OCI-LY7 (cell line): ENCODE measurements at regions not wholly inside any gene's neighbourhood (a gene's known extent, or its start where the extent isn't known, plus 50 kb on each side); places are given as distances from the start of the nearest gene placed in this dataset.

Experiments used
- BruUV-seq: library from RNA; stranded (reverse); fragments of 400-500 nt; replicated peaks from 2 replicates; lab custom pipeline; 2021; lab: Mats Ljungman, UMichigan
- CTCF ChIA-PET: fragments of 300-600 bp; sonication (Branson Sonifier 250); formaldehyde crosslinking; loops from one replicate; lab custom pipeline; 2022; ENCODE audit warnings: antibody characterized with exemption; ENCODE audit not compliant: unreplicated experiment; lab: Charles Lee
- POLR2A ChIA-PET: fragments of 300-600 bp; sonication (Branson Sonifier 250); formaldehyde crosslinking; loops from one replicate; lab custom pipeline; 2022; ENCODE audit warnings: antibody characterized with exemption; lab: Charles Lee
- DNase-seq: peaks from one replicate; pipeline ENCODE4 v3.0.0-alpha.2; 2015; ENCODE audit warnings: low spot score
- H2AFZ ChIP-seq: fragments of 200-600 bp; sonication (generic), shearing (Covaris generic); 2 replicates; pipeline ENCODE4 v1.6.1; 2014; ENCODE audit warnings: mild to moderate bottlenecking, antibody characterized with exemption, low read length, moderate library complexity
- H3K27ac ChIP-seq: fragments of 200-600 bp; sonication (generic); 2 replicates; pipeline ENCODE4 v1.5.1; 2014; ENCODE audit warnings: mixed run types, low read depth, mild to moderate bottlenecking, moderate library complexity, low read length, inconsistent platforms; ENCODE audit not compliant: poor library complexity, severe bottlenecking
- H3K36me3 ChIP-seq: fragments of 200-600 bp; sonication (generic); 2 replicates; pipeline ENCODE4 v1.6.1; 2014; ENCODE audit warnings: mild to moderate bottlenecking, antibody characterized with exemption, low read length, moderate library complexity, mixed read lengths; ENCODE audit not compliant: insufficient read depth
- H3K4me1 ChIP-seq: fragments of 200-600 bp; sonication (generic); 2 replicates; pipeline ENCODE4 v1.5.1; 2014; ENCODE audit warnings: mild to moderate bottlenecking, low read length; ENCODE audit not compliant: insufficient read depth, poor library complexity, severe bottlenecking
- H3K4me2 ChIP-seq: fragments of 200-600 bp; sonication (generic); 2 replicates; pipeline ENCODE4 v1.6.1; 2014; ENCODE audit warnings: mild to moderate bottlenecking, low read length
- H3K4me3 ChIP-seq: fragments of 200-600 bp; sonication (generic); 2 replicates; pipeline ENCODE4 v1.5.1; 2014; ENCODE audit warnings: mild to moderate bottlenecking, low read depth, low read length; ENCODE audit not compliant: poor library complexity, severe bottlenecking
- H3K79me2 ChIP-seq: fragments of 200-600 bp; sonication (generic); 2 replicates; pipeline ENCODE4 v1.6.1; 2016; ENCODE audit warnings: low read depth, mild to moderate bottlenecking, low read length, moderate library complexity, mixed read lengths; ENCODE audit not compliant: insufficient read depth
- H3K9me2 ChIP-seq: fragments of 200-600 bp; sonication (generic); 2 replicates; pipeline ENCODE4 v1.6.1; 2016; ENCODE audit warnings: mild to moderate bottlenecking, low read length, mixed read lengths; ENCODE audit not compliant: insufficient read depth
- H3K9me3 ChIP-seq: fragments of 200-600 bp; sonication (generic); 2 replicates; pipeline ENCODE4 v1.6.1; 2014; ENCODE audit warnings: mild to moderate bottlenecking, mixed run types, low read length, mixed read lengths
- H4K20me1 ChIP-seq: fragments of 200-600 bp; sonication (generic); 2 replicates; pipeline ENCODE4 v1.6.1; 2014; ENCODE audit warnings: mild to moderate bottlenecking, antibody characterized with exemption, low read length, moderate library complexity, mixed read lengths; ENCODE audit not compliant: insufficient read depth
- EZH2phosphoT487 ChIP-seq: fragments of 200-600 bp; sonication (generic); IDR thresholded peaks from 2 replicates; pipeline ENCODE4 v1.6.1; 2018; ENCODE audit warnings: low read depth, borderline replicate concordance, mild to moderate bottlenecking, mixed run types, antibody characterized with exemption, low read length, moderate library complexity, mixed read lengths
- intact Hi-C: fragments of 100-400 bp; cut with micrococcal nuclease; formaldehyde crosslinking; loops from one replicate; pipeline ENCODE4 v1.10.0; 2022; ENCODE audit not compliant: unreplicated experiment
- TF ChIP-seq, protein P1 (sequence below): fragments of 200-600 bp; sonication (generic); conservative IDR thresholded peaks from 2 replicates; pipeline ENCODE4 v1.5.1; 2014; ENCODE audit warnings: mild to moderate bottlenecking, antibody characterized with exemption, low read length, moderate library complexity, mixed read lengths

- no peak overlapping the region for H3K27ac ChIP-seq
- intact Hi-C loops, result no loop called here
- TF ChIP-seq, protein P1, sequence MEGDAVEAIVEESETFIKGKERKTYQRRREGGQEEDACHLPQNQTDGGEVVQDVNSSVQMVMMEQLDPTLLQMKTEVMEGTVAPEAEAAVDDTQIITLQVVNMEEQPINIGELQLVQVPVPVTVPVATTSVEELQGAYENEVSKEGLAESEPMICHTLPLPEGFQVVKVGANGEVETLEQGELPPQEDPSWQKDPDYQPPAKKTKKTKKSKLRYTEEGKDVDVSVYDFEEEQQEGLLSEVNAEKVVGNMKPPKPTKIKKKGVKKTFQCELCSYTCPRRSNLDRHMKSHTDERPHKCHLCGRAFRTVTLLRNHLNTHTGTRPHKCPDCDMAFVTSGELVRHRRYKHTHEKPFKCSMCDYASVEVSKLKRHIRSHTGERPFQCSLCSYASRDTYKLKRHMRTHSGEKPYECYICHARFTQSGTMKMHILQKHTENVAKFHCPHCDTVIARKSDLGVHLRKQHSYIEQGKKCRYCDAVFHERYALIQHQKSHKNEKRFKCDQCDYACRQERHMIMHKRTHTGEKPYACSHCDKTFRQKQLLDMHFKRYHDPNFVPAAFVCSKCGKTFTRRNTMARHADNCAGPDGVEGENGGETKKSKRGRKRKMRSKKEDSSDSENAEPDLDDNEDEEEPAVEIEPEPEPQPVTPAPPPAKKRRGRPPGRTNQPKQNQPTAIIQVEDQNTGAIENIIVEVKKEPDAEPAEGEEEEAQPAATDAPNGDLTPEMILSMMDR, result no peak
- no peak for TF ChIP-seq EZH2phosphoT487
- BruUV-seq, result no TSS peak
- no peaks in the 10 kb centered on the region for H3K9me2 ChIP-seq
- no peak for DNase-seq
- no peak overlapping the region for H3K4me2 ChIP-seq
- POLR2A ChIA-PET, result interaction anchor here (0.6 to 1.2 kb wide), 5 partner anchors 9 to 41 kb away, joined by 3 read pairs; no protein-coding TSS in a partner anchor
- no peaks in the 10 kb centered on the region for H3K79me2 ChIP-seq
- CTCF ChIA-PET, result no interaction called here
- no peak overlapping the region for H2AFZ ChIP-seq
- H3K36me3 ChIP-seq, result no peaks in the 10 kb centered on the region
- no peaks in the 10 kb centered on the region for H3K4me1 ChIP-seq
- H4K20me1 ChIP-seq, result no peaks in the 10 kb centered on the region
- no peak overlapping the region for H3K4me3 ChIP-seq
- H3K9me3 ChIP-seq, result no peaks in the 10 kb centered on the region
Measured at GRCh38 chr3:148254402-148254801, 443.3 kb upstream of the AGTR1 start.

- Histone ChIP-seq H3K27ac (no peak overlapping the region), H3K9me2 (no peaks in the 10 kb centered on the region), H3K4me1 (no peaks in the 10 kb centered on the region), H3K9me3 (no peaks in the 10 kb centered on the region), H3K4me3 (no peak overlapping the region), H3K79me2 (no peaks in the 10 kb centered on the region), H3K36me3 (no peaks in the 10 kb centered on the region), H2AFZ (no peak overlapping the region), H4K20me1 (no peaks in the 10 kb centered on the region), H3K4me2 (no peak overlapping the region)
- no peak for DNase-seq
- CTCF ChIA-PET, result no interaction called here
- no peak for TF ChIP-seq EZH2phosphoT487
- TF ChIP-seq, protein P1, result no peak
- intact Hi-C loops, result no loop called here
- POLR2A ChIA-PET, result interaction anchor here (0.6 kb wide), 1 partner anchor 930 kb away, joined by 3 read pairs; no protein-coding TSS in a partner anchor
- BruUV-seq, result no TSS peak
Measured at GRCh38 chr3:148255981-148256969, 441.4 kb upstream of the AGTR1 start.

DNA sequence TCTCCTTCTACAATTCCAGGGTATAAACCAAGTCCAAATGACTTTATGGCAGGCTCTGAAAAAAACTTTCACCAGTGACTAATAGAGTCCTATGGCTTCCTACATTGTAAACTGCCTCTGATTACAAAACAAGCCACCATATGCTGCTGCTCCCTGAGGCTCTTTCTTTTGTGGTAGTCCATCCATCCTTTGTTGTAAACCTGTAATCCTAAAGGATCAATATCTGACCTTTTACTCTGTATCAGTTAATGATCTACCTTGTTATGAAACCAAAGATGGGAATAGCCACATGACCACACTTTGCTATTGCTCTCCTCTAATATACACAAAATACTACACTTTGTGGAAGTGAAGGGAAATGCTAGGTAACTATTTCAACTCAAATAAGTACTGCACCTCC, 434.7 kb upstream of the AGTR1 start:
- Histone ChIP-seq H3K4me1 (no peaks in the 10 kb centered on the region), H3K79me2 (no peaks in the 10 kb centered on the region), H3K4me3 (no peak overlapping the region), H4K20me1 (no peaks in the 10 kb centered on the region), H3K4me2 (no peak overlapping the region), H3K9me2 (no peaks in the 10 kb centered on the region), H3K27ac (no peak overlapping the region), H2AFZ (no peak overlapping the region), H3K36me3 (no peaks in the 10 kb centered on the region), H3K9me3 (no peaks in the 10 kb centered on the region)
- no TSS peak for BruUV-seq
- no peak for TF ChIP-seq EZH2phosphoT487
- TF ChIP-seq, protein P1, result no peak
- intact Hi-C loops, result no loop called here
- ChIA-PET POLR2A (no interaction called here), CTCF (no interaction called here)
- no peak for DNase-seq
